K562 (cell line): ENCODE measurements at regions not wholly inside any gene's neighbourhood (a gene's known extent, or its start where the extent isn't known, plus 50 kb on each side); places are given as distances from the start of the nearest gene placed in this dataset.

Source experiments
- ATAC-seq: fragments of 200-7000 bp; cut with Tn5 transposase; 3 replicates; pipeline ENCODE4 v1.9.1; 2020; ENCODE audit warnings: moderate library complexity
- BruUV-seq: library from RNA; stranded (reverse); fragments of 400-500 nt; replicated peaks from 2 replicates; lab custom pipeline; 2021; lab: Mats Ljungman, UMichigan
- CTCF ChIA-PET: fragments of 300-600 bp; formaldehyde crosslinking; extraction: SDS; loops from one replicate; lab custom pipeline; 2021; ENCODE audit warnings: low intra/inter-chr PET ratio; lab: Yijun Ruan, JAX
- POLR2A ChIA-PET: fragments of 300-600, 350-650 bp; sonication (Branson Sonifier 250); formaldehyde crosslinking; extraction: SDS; loops from one replicate; lab custom pipeline; 2021; ENCODE audit warnings: antibody characterized with exemption, inconsistent platforms; lab: Yijun Ruan, JAX
- DNase-seq, 4 experiments: peaks; one replicate each; pipeline versions ENCODE4 v3.0.0 to v3.0.0-alpha.2; 2011 to 2018; ENCODE audit warnings: low spot score in 3 of 4, mixed read lengths in 3 of 4; ENCODE audit errors: extremely low read depth in 1 of 4
- FAIRE-seq: peaks from 2 replicates; lab custom pipeline; 2011; peaks lifted over from hg19 to GRCh38; lab: Jason Lieb, UNC
- H2AFZ ChIP-seq: 2 replicates; pipeline ENCODE4 v1.6.0; 2011; ENCODE audit warnings: low read depth, low read length, control low read depth, inconsistent platforms
- H3K27ac ChIP-seq: fragments of 200-600 bp; 3 replicates; pipeline ENCODE4 v1.8.0; 2011; ENCODE audit warnings: low read depth, mild to moderate bottlenecking, control low read depth, inconsistent platforms, low read length, moderate library complexity, mixed read lengths; ENCODE audit errors: extremely low read depth
- H3K27me3 ChIP-seq, 2 experiments: fragments of 300-600 bp in 1 of 2; 2 replicates in 1 of 2; 3 replicates in 1 of 2; pipeline versions ENCODE4 v1.6.0 to v1.8.0; 2011; ENCODE audit warnings: inconsistent platforms in 2 of 2, low read length in 2 of 2, mild to moderate bottlenecking in 1 of 2, mixed read lengths in 1 of 2, moderate library complexity in 1 of 2; ENCODE audit not compliant: control insufficient read depth in 2 of 2, insufficient read depth in 2 of 2
- H3K36me3 ChIP-seq: fragments of 300-600 bp; 3 replicates; pipeline ENCODE4 v1.8.0; 2011; ENCODE audit warnings: mild to moderate bottlenecking, low read length, inconsistent platforms; ENCODE audit not compliant: control insufficient read depth, insufficient read depth
- H3K4me1 ChIP-seq, 2 experiments: fragments of 200-600 bp in 1 of 2; replicated peaks in 1 of 2; 2 replicates in 1 of 2; 3 replicates in 1 of 2; pipeline versions ENCODE4 v1.5.1 to v1.8.0; 2011; ENCODE audit warnings: inconsistent platforms in 2 of 2, low read length in 2 of 2, mild to moderate bottlenecking in 1 of 2, mixed read lengths in 1 of 2, moderate library complexity in 1 of 2; ENCODE audit not compliant: control insufficient read depth in 2 of 2, insufficient read depth in 2 of 2
- H3K4me2 ChIP-seq: 2 replicates; pipeline ENCODE4 v1.6.1; 2011; ENCODE audit warnings: low read length, control low read depth, inconsistent platforms, mixed read lengths; ENCODE audit not compliant: insufficient read depth
- H3K4me3 ChIP-seq: fragments of 200-600 bp; sonication (generic), shearing (Covaris generic); 2 replicates; pipeline ENCODE4 v1.5.1; 2016; ENCODE audit warnings: control low read depth, inconsistent platforms
- H3K79me2 ChIP-seq: fragments of 200-600 bp; 3 replicates; pipeline ENCODE4 v1.8.0; 2011; ENCODE audit warnings: low read length, inconsistent platforms; ENCODE audit not compliant: control insufficient read depth, insufficient read depth
- H3K9ac ChIP-seq, 2 experiments: 2 replicates each; pipeline versions ENCODE4 v1.6.0 to v1.6.1; 2011; ENCODE audit warnings: low read depth in 2 of 2, low read length in 2 of 2, control low read depth in 1 of 2, inconsistent platforms in 1 of 2, mild to moderate bottlenecking in 1 of 2, mixed read lengths in 1 of 2; ENCODE audit not compliant: insufficient read depth in 1 of 2
- H3K9me1 ChIP-seq: one replicate; pipeline ENCODE4 v1.6.0; 2011; ENCODE audit warnings: inconsistent platforms, mild to moderate bottlenecking, low read length, moderate library complexity; ENCODE audit not compliant: control insufficient read depth, insufficient read depth
- H3K9me3 ChIP-seq: replicated peaks from 2 replicates; pipeline ENCODE4 v1.5.1; 2011; ENCODE audit warnings: low read depth, low read length, inconsistent platforms; ENCODE audit not compliant: control insufficient read depth, insufficient read depth
- H4K20me1 ChIP-seq: replicated peaks from 2 replicates; pipeline ENCODE4 v1.6.1; 2011; ENCODE audit warnings: low read length, inconsistent platforms, mixed read lengths; ENCODE audit not compliant: control insufficient read depth, insufficient read depth
- BRCA1 ChIP-seq, 2 experiments: fragments of 450-650 bp in 1 of 2; sonication (generic) in 1 of 2; formaldehyde crosslinking in 1 of 2; IDR thresholded peaks; 2 replicates each; pipeline versions ENCODE4 v1.5.0 to v1.6.1; 2017 to 2020; ENCODE audit warnings: mild to moderate bottlenecking in 1 of 2, missing genetic modification reagents in 1 of 2
- CEBPG ChIP-seq, 3 experiments: fragments of 200-800 bp in 1 of 3; sonication (Bioruptor generic) in 1 of 3; sonication (generic) in 1 of 3; formaldehyde crosslinking in 1 of 3; IDR thresholded peaks in 2 of 3; conservative IDR thresholded peaks in 1 of 3; 2 replicates each; pipeline versions ENCODE4 v1.6.1 to v1.8.0; 2016 to 2022; ENCODE audit warnings: missing compliant biosample characterization in 2 of 3, missing genetic modification characterization in 2 of 3, mild to moderate bottlenecking in 1 of 3, missing genetic modification reagents in 1 of 3
- DMBX1 ChIP-seq: fragments of 250-450 bp; sonication (Bioruptor Pico); IDR thresholded peaks from 2 replicates; pipeline ENCODE4 v1.8.0; 2022; ENCODE audit warnings: inconsistent platforms, mild to moderate bottlenecking, moderate library complexity, borderline replicate concordance
- HMGN3 ChIP-seq: IDR thresholded peaks from 2 replicates; pipeline ENCODE4 v1.6.1; 2011; ENCODE audit warnings: borderline replicate concordance, low read depth, mild to moderate bottlenecking, mixed read lengths, low read length; ENCODE audit not compliant: insufficient read length; ENCODE audit errors: extremely low read depth
- MLLT1 ChIP-seq, 2 experiments: fragments of 450-650 bp; IDR thresholded peaks; 2 replicates each; pipeline ENCODE4 v1.6.1; 2016
- PTRF ChIP-seq: fragments of 450-650 bp; IDR thresholded peaks from 2 replicates; pipeline ENCODE4 v1.6.1; 2016; ENCODE audit warnings: mild to moderate bottlenecking, missing genetic modification characterization, missing compliant biosample characterization
- RBM15 ChIP-seq: fragments of 200-400 bp; formaldehyde crosslinking; IDR thresholded peaks from 2 replicates; pipeline ENCODE4 v1.6.1; 2018; ENCODE audit warnings: mild to moderate bottlenecking, low read length, moderate library complexity; ENCODE audit not compliant: insufficient read depth
- RUNX1 ChIP-seq: sonication (generic); IDR thresholded peaks from 2 replicates; pipeline ENCODE4 v1.6.1; 2016; ENCODE audit warnings: antibody characterized with exemption, low read depth
- STAG1 ChIP-seq: sonication (generic); formaldehyde crosslinking; IDR thresholded peaks from 2 replicates; pipeline ENCODE4 v1.5.0; 2020; ENCODE audit warnings: missing genetic modification reagents, borderline replicate concordance
- ZBTB34 ChIP-seq: fragments of 250-450 bp; sonication (Bioruptor Pico); IDR thresholded peaks from 2 replicates; pipeline ENCODE4 v1.8.0; 2021; ENCODE audit warnings: mild to moderate bottlenecking, moderate library complexity
- ZNF146 ChIP-seq: IDR thresholded peaks from one replicate; pipeline ENCODE4 v1.6.1; 2018; ENCODE audit warnings: missing compliant biosample characterization; ENCODE audit not compliant: unreplicated experiment
- ZNF444 ChIP-seq: fragments of 250-450 bp; sonication (Bioruptor Pico); IDR thresholded peaks from 2 replicates; pipeline ENCODE4 v1.4.0; 2020; ENCODE audit warnings: mild to moderate bottlenecking, moderate library complexity
- ZNF77 ChIP-seq: fragments of 250-450 bp; sonication (Bioruptor Pico); IDR thresholded peaks from 2 replicates; pipeline ENCODE4 v1.5.0; 2020
- WGBS: fragments of 100-300 bp; shearing (Covaris generic); methylation state at CpG from one replicate; pipeline ENCODE4 v1.1.6; 2016; ENCODE audit warnings: low coverage, mixed read lengths; ENCODE audit not compliant: insufficient coverage; ENCODE audit errors: missing lambda C conversion rate; 5-methylcytosine and 5-hydroxymethylcytosine counted together
- in situ Hi-C: fragments of 300-500 bp; cut with MboI; formaldehyde crosslinking; loops from 4 replicates; pipeline ENCODE4 v1.15.0; 2018; ENCODE audit warnings: inconsistent platforms, mixed read lengths
- intact Hi-C: fragments of 100-400 bp; cut with micrococcal nuclease; formaldehyde crosslinking; loops from 2 replicates; pipeline ENCODE4 v1.14.2; 2022
- TF ChIP-seq, protein P1 (sequence below): fragments of 450-650 bp; IDR thresholded peaks from 2 replicates; pipeline ENCODE4 v1.6.1; 2016; ENCODE audit warnings: low read depth, mild to moderate bottlenecking, moderate library complexity

- Histone ChIP-seq H3K36me3 (no peaks in the 10 kb centered on the region), H3K4me3 (no peak overlapping the region), H3K9me3 (no peaks in the 10 kb centered on the region), H4K20me1 (no peaks in the 10 kb centered on the region), H3K9ac (no peak overlapping the region), H3K27ac (no peak overlapping the region), H3K4me1 (no peaks in the 10 kb centered on the region), H2AFZ (no peak overlapping the region), H3K27me3 (peaks cover 16 to 20% of the 10 kb centered on the region in 2 experiments; a peak in 4 of 5 replicates)
- POLR2A ChIA-PET, result interaction anchor here (1.1 kb wide), 1 partner anchor 8 kb away, joined by 3 read pairs; no protein-coding TSS in a partner anchor
- CTCF ChIA-PET, result no interaction called here
- intact Hi-C loops, result no loop called here
- FAIRE-seq (no peak), DNase-seq (no peak), ATAC-seq (no peak)
- BruUV-seq, result no TSS peak
- in situ Hi-C loops, result loop anchor here (25.0 kb wide), 1 partner anchor 1483 kb away; the partner anchor contains the start of gene TGFB2
- no peak for TF ChIP-seq HMGN3
- no peak for TF ChIP-seq ZNF77 (CRISPR knock-in tag)
- TF ChIP-seq RBM15, result no peak
- TF ChIP-seq ZNF146 (CRISPR knock-in tag), result no peak
- TF ChIP-seq DMBX1 (CRISPR knock-in tag), result no peak
- no peak for TF ChIP-seq ZBTB34
- no peak for TF ChIP-seq STAG1 (CRISPR knock-in tag)
- TF ChIP-seq PTRF (tag), result no peak
- TF ChIP-seq CEBPG (CRISPR knock-in tag; IDR thresholded peaks at IDR 0.05), result no peak
- no peak for TF ChIP-seq CEBPG (tag; conservative IDR thresholded peaks at IDR 0.05 in 1 of 2, IDR thresholded peaks at IDR 0.05 in 1 of 2)
- no peak for TF ChIP-seq MLLT1 (IDR thresholded peaks at IDR 0.05)
- no peak for TF ChIP-seq ZNF444 (CRISPR knock-in tag)
- TF ChIP-seq, protein P1, sequence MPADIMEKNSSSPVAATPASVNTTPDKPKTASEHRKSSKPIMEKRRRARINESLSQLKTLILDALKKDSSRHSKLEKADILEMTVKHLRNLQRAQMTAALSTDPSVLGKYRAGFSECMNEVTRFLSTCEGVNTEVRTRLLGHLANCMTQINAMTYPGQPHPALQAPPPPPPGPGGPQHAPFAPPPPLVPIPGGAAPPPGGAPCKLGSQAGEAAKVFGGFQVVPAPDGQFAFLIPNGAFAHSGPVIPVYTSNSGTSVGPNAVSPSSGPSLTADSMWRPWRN, result no peak
- no peak for TF ChIP-seq RUNX1
- no peak for TF ChIP-seq BRCA1 (IDR thresholded peaks at IDR 0.05)
- TF ChIP-seq BRCA1 (CRISPR knock-in tag; IDR thresholded peaks at IDR 0.05), result no peak
- TF ChIP-seq, all 486 proteins: peak for 0
- Histone ChIP-seq H3K9me1 (no peaks in the 10 kb centered on the region), H3K79me2 (no peaks in the 10 kb centered on the region), H3K4me2 (no peak overlapping the region)
- 0% methylated on average over 2 of the region's 2 CpGs for WGBS
These were observed 107.8 kb downstream of the SLC30A10 start for GRCh38 chr1:219820551-219820950.
